Heart left ventricle (tissue), 13 donors: ENCODE measurements at regions not wholly inside any gene's neighbourhood (a gene's known extent, or its start where the extent isn't known, plus 50 kb on each side); places are given as distances from the start of the nearest gene placed in this dataset.

Source experiments
- CTCF ChIP-seq, 12 donors: fragments of 200-600 bp; sonication (generic) in 4 of 12; IDR thresholded peaks; one replicate each; pipeline versions ENCODE4 v1.5.0 to v1.8.0; 2018 to 2022; ENCODE audit warnings: antibody characterized with exemption in 12 of 12, mild to moderate bottlenecking in 5 of 12
- POLR2A ChIP-seq, 2 donors: fragments of 450-650 bp; IDR thresholded peaks; one replicate each; pipeline ENCODE4 v1.6.1; 2017; ENCODE audit warnings: antibody characterized with exemption in 2 of 2, mild to moderate bottlenecking in 2 of 2, moderate library complexity in 2 of 2
- donor health status: ischemic (EF 13 %, LVEDD 7.1; RV severe dilation, severe dysfunction).
- donor health status: DM: no; HTN: yes; CAD: no.
- donor health status: DM: no; HTN: no; CAD: no.
- donor health status: ischemic (EF 25% LVEDD 6.9; RV normal size, moderate dysfunction).
- donor health status: ischemic (EF 25% LVEDD 5.7; RV mildly dilated, moderate dysfunction).
- donor health status: ischemic (EF 35%, LVEDD 5.7; RV mildly dilated, moderate dysfunction).
- donor health status: nonischemic (EF 11% LVEDD 7.7; RV severe dilation, severe dysfunction).
- donor health status: DM: yes; HTN: yes; CAD: no.
- donor health status: PGD.
- donor health status: ischemic (EF 29% LVEDD 5.4; RV normal size, mild dysfunction).
- donor health status: nonischemic (EF 23%, LVEDD 6.1; RV moderate dilation, normal function).

GRCh38 chr3:190227064-190227463, 95.2 kb downstream of the CLDN1 start:
- TF ChIP-seq CTCF (IDR thresholded peaks at IDR 0.05) (no peak), POLR2A (IDR thresholded peaks at IDR 0.05) (no peak)
